CD8-positive, alpha-beta memory T cell (primary cell): ENCODE measurements at regions not wholly inside any gene's neighbourhood (a gene's known extent, or its start where the extent isn't known, plus 50 kb on each side); places are given as distances from the start of the nearest gene placed in this dataset.

Experiments
- CTCF ChIA-PET: fragments of 350-600 bp; sonication (Branson Sonifier 250); formaldehyde crosslinking; loops from one replicate; lab custom pipeline; 2021; ENCODE audit warnings: antibody characterized with exemption; lab: Charles Lee
- POLR2A ChIA-PET: fragments of 350-600 bp; sonication (Branson Sonifier 250); formaldehyde crosslinking; loops from one replicate; lab custom pipeline; 2021; ENCODE audit warnings: antibody characterized with exemption; lab: Charles Lee
- DNase-seq, 5 donors: peaks; one replicate each; pipeline versions ENCODE4 v3.0.0 to v3.0.0-alpha.2; 2020 to 2022; ENCODE audit warnings: mixed read lengths in 1 of 5
- H3K27ac ChIP-seq: one replicate; pipeline ENCODE4 v1.7.0; 2013; ENCODE audit warnings: low read depth, mild to moderate bottlenecking, low read length, moderate library complexity
- H3K27me3 ChIP-seq: 2 replicates; pipeline ENCODE4 v1.7.0; 2013; ENCODE audit warnings: low read length, mild to moderate bottlenecking; ENCODE audit not compliant: insufficient read depth, poor library complexity, severe bottlenecking
- H3K36me3 ChIP-seq: 2 replicates; pipeline ENCODE4 v1.7.0; 2013; ENCODE audit warnings: mild to moderate bottlenecking, low read length, moderate library complexity; ENCODE audit not compliant: insufficient read depth
- H3K4me1 ChIP-seq: 2 replicates; pipeline ENCODE4 v1.7.0; 2013; ENCODE audit warnings: mild to moderate bottlenecking, low read length, moderate library complexity; ENCODE audit not compliant: insufficient read depth
- H3K4me3 ChIP-seq: 2 replicates; pipeline ENCODE4 v1.7.0; 2013; ENCODE audit warnings: mild to moderate bottlenecking, low read length
- H3K9me3 ChIP-seq: 2 replicates; pipeline ENCODE4 v1.7.0; 2013; ENCODE audit warnings: mild to moderate bottlenecking, low read length
- H3K27ac Mint-ChIP-seq, 8 donors: one replicate each; pipeline ENCODE4 v1.8.0; 2020 to 2021; ENCODE audit warnings: mixed read lengths in 8 of 8, mild to moderate bottlenecking in 6 of 8, inconsistent platforms in 3 of 8, moderate library complexity in 3 of 8
- H3K27me3 Mint-ChIP-seq, 2 donors: one replicate each; pipeline ENCODE4 v1.8.0; 2020 to 2021; ENCODE audit warnings: mixed read lengths in 2 of 2, mild to moderate bottlenecking in 1 of 2, moderate library complexity in 1 of 2
- H3K36me3 Mint-ChIP-seq, 3 donors: one replicate each; pipeline ENCODE4 v1.8.0; 2020 to 2021; ENCODE audit warnings: mixed read lengths in 3 of 3, inconsistent platforms in 1 of 3, mild to moderate bottlenecking in 1 of 3
- H3K4me1 Mint-ChIP-seq, 3 donors: one replicate each; pipeline ENCODE4 v1.8.0; 2020 to 2021; ENCODE audit warnings: mixed read lengths in 3 of 3, inconsistent platforms in 1 of 3, mild to moderate bottlenecking in 1 of 3
- H3K4me3 Mint-ChIP-seq, 7 donors: one replicate each; pipeline ENCODE4 v1.8.0; 2020 to 2021; ENCODE audit warnings: mixed read lengths in 7 of 7, mild to moderate bottlenecking in 6 of 7, moderate library complexity in 4 of 7, inconsistent platforms in 2 of 7
- H3K9me3 Mint-ChIP-seq, 5 donors: one replicate each; pipeline ENCODE4 v1.8.0; 2020 to 2022; ENCODE audit warnings: mixed read lengths in 5 of 5, mild to moderate bottlenecking in 3 of 5, moderate library complexity in 2 of 5, inconsistent platforms in 1 of 5

GRCh38 chr2:241956521-241957110 lies 87.1 kb downstream of the RTP5 start:
- H3K27ac ChIP-seq, result no peak overlapping the region
- ChIA-PET POLR2A (no interaction called here), CTCF (no interaction called here)
- no peaks in the 10 kb centered on the region for H3K9me3 ChIP-seq
- no peak for DNase-seq
- Mint-ChIP-seq H3K9me3 (no peaks in the 10 kb centered on the region), H3K36me3 (peaks cover 5 to 25% (median 19%) of the 10 kb centered on the region in 3 donors), H3K27me3 (no peaks in the 10 kb centered on the region), H3K27ac (peak overlapping the region in 3 of 8 donors; percentile 31 to 74 (median 70)), H3K4me1 (peaks cover 0 to 3% (median 0%) of the 10 kb centered on the region in 3 donors), H3K4me3 (no peak overlapping the region)
- no peak overlapping the region for H3K4me3 ChIP-seq
- no peaks in the 10 kb centered on the region for H3K4me1 ChIP-seq
- no peaks in the 10 kb centered on the region for H3K36me3 ChIP-seq
- no peaks in the 10 kb centered on the region for H3K27me3 ChIP-seq

- H3K27me3 Mint-ChIP-seq, result no peaks in the 10 kb centered on the region
- Histone ChIP-seq H3K36me3 (no peaks in the 10 kb centered on the region), H3K4me3 (no peak overlapping the region), H3K27me3 (no peaks in the 10 kb centered on the region), H3K9me3 (no peaks in the 10 kb centered on the region), H3K4me1 (no peaks in the 10 kb centered on the region), H3K27ac (no peak overlapping the region)
- H3K36me3 Mint-ChIP-seq, result peaks cover 5 to 25% (median 21%) of the 10 kb centered on the region in 3 donors
- ChIA-PET CTCF (no interaction called here), POLR2A (no interaction called here)
- no peak for DNase-seq
- H3K9me3 Mint-ChIP-seq, result no peaks in the 10 kb centered on the region
- H3K4me3 Mint-ChIP-seq, result no peak overlapping the region
- H3K4me1 Mint-ChIP-seq, result peaks cover 4 to 7% (median 4%) of the 10 kb centered on the region in 3 donors
- peak overlapping the region in 1 of 8 donors; percentile 70 for H3K27ac Mint-ChIP-seq
These were observed 87.7 kb downstream of the RTP5 start for GRCh38 chr2:241957276-241957675.

- no peak overlapping the region for H3K4me3 ChIP-seq
- CTCF ChIA-PET, result interaction anchor here (0.9 to 1.9 kb wide), 2 partner anchors 8 to 62 kb away, joined by 3 to 9 read pairs; no protein-coding TSS in a partner anchor
- H3K9me3 ChIP-seq, result no peaks in the 10 kb centered on the region
- Mint-ChIP-seq H3K27me3 (no peaks in the 10 kb centered on the region), H3K9me3 (no peaks in the 10 kb centered on the region), H3K27ac (peak overlapping the region in 1 of 8 donors; percentile 77), H3K4me1 (peaks cover 7 to 11% (median 8%) of the 10 kb centered on the region in 3 donors), H3K4me3 (no peak overlapping the region), H3K36me3 (peaks cover 5 to 25% (median 21%) of the 10 kb centered on the region in 3 donors)
- POLR2A ChIA-PET, result no interaction called here
- H3K36me3 ChIP-seq, result no peaks in the 10 kb centered on the region
- no peak for DNase-seq
- no peak overlapping the region for H3K27ac ChIP-seq
- no peaks in the 10 kb centered on the region for H3K4me1 ChIP-seq
- H3K27me3 ChIP-seq, result no peaks in the 10 kb centered on the region
These were observed 89.5 kb downstream of the RTP5 start for GRCh38 chr2:241958818-241959545.

- no peak for DNase-seq
- H3K9me3 Mint-ChIP-seq, result no peaks in the 10 kb centered on the region
- Histone ChIP-seq H3K9me3 (no peaks in the 10 kb centered on the region), H3K4me1 (no peaks in the 10 kb centered on the region), H3K4me3 (no peak overlapping the region), H3K27me3 (no peaks in the 10 kb centered on the region), H3K36me3 (no peaks in the 10 kb centered on the region), H3K27ac (no peak overlapping the region)
- no peaks in the 10 kb centered on the region for H3K27me3 Mint-ChIP-seq
- peaks cover 7 to 12% (median 11%) of the 10 kb centered on the region in 3 donors for H3K4me1 Mint-ChIP-seq
- H3K36me3 Mint-ChIP-seq, result peaks cover 5 to 25% (median 21%) of the 10 kb centered on the region in 3 donors
- H3K4me3 Mint-ChIP-seq, result no peak overlapping the region
- no peak overlapping the region for H3K27ac Mint-ChIP-seq
- POLR2A ChIA-PET, result no interaction called here
- CTCF ChIA-PET, result interaction anchor here (0.8 to 1.9 kb wide), 3 partner anchors 9 to 61 kb away, joined by 3 to 9 read pairs (median 3); no protein-coding TSS in a partner anchor
These were observed 90.3 kb downstream of the RTP5 start for GRCh38 chr2:241959751-241960269.

GRCh38 chr2:241961454-241961853 lies 91.9 kb downstream of the RTP5 start:
- Histone ChIP-seq H3K9me3 (no peaks in the 10 kb centered on the region), H3K36me3 (no peaks in the 10 kb centered on the region), H3K4me3 (no peak overlapping the region), H3K27ac (no peak overlapping the region), H3K4me1 (peaks cover 12% of the 10 kb centered on the region), H3K27me3 (no peaks in the 10 kb centered on the region)
- peaks cover 5 to 21% (median 16%) of the 10 kb centered on the region in 3 donors for H3K36me3 Mint-ChIP-seq
- no peaks in the 10 kb centered on the region for H3K27me3 Mint-ChIP-seq
- H3K9me3 Mint-ChIP-seq, result no peaks in the 10 kb centered on the region
- no peak overlapping the region for H3K4me3 Mint-ChIP-seq
- H3K4me1 Mint-ChIP-seq, result peaks cover 20 to 26% (median 23%) of the 10 kb centered on the region in 3 donors
- peak overlapping the region in 2 of 8 donors; percentile 83 to 89 for H3K27ac Mint-ChIP-seq
- POLR2A ChIA-PET, result no interaction called here
- DNase-seq, result no peak
- CTCF ChIA-PET, result interaction anchor here (1.6 kb wide), 1 partner anchor 11 kb away, joined by 4 read pairs; no protein-coding TSS in a partner anchor

- no peak for DNase-seq
- no peaks in the 10 kb centered on the region for H3K36me3 ChIP-seq
- H3K27ac ChIP-seq, result no peak overlapping the region
- CTCF ChIA-PET, result interaction anchor here (1.0 kb wide), 1 partner anchor 13 kb away, joined by 4 read pairs; no protein-coding TSS in a partner anchor
- H3K4me3 Mint-ChIP-seq, result no peak overlapping the region
- no peaks in the 10 kb centered on the region for H3K9me3 ChIP-seq
- H3K27me3 Mint-ChIP-seq, result no peaks in the 10 kb centered on the region
- no peak overlapping the region for H3K4me3 ChIP-seq
- H3K36me3 Mint-ChIP-seq, result peaks cover 0 to 12% (median 9%) of the 10 kb centered on the region in 3 donors
- peaks cover 26 to 38% (median 27%) of the 10 kb centered on the region in 3 donors for H3K4me1 Mint-ChIP-seq
- peaks cover 19% of the 10 kb centered on the region for H3K4me1 ChIP-seq
- H3K9me3 Mint-ChIP-seq, result no peaks in the 10 kb centered on the region
- H3K27me3 ChIP-seq, result no peaks in the 10 kb centered on the region
- H3K27ac Mint-ChIP-seq, result peak overlapping the region in 3 of 8 donors; percentile 1 to 74 (median 47)
- POLR2A ChIA-PET, result interaction anchor here (0.8 kb wide), 1 partner anchor 21 kb away, joined by 4 read pairs; no protein-coding TSS in a partner anchor
These were observed 94.6 kb downstream of the RTP5 start for GRCh38 chr2:241964133-241964532.

- peaks cover 26 to 38% (median 27%) of the 10 kb centered on the region in 3 donors for H3K4me1 Mint-ChIP-seq
- Histone ChIP-seq H3K36me3 (no peaks in the 10 kb centered on the region), H3K27ac (no peak overlapping the region), H3K9me3 (no peaks in the 10 kb centered on the region), H3K27me3 (no peaks in the 10 kb centered on the region), H3K4me3 (peak overlapping the region; percentile 10), H3K4me1 (peaks cover 19% of the 10 kb centered on the region)
- peak; percentile 14 to 82 (median 63) for DNase-seq
- H3K36me3 Mint-ChIP-seq, result peaks cover 0 to 13% (median 9%) of the 10 kb centered on the region in 3 donors
- CTCF ChIA-PET, result interaction anchor here (1.1 to 1.7 kb wide), 2 partner anchors 15 to 34 kb away, joined by 3 to 7 read pairs; no protein-coding TSS in a partner anchor
- H3K27ac Mint-ChIP-seq, result peak overlapping the region; percentile 65 to 98 (median 88)
- H3K9me3 Mint-ChIP-seq, result no peaks in the 10 kb centered on the region
- peak overlapping the region; percentile 29 to 87 (median 80) for H3K4me3 Mint-ChIP-seq
- POLR2A ChIA-PET, result no interaction called here
- H3K27me3 Mint-ChIP-seq, result no peaks in the 10 kb centered on the region
These were observed 96.4 kb downstream of the RTP5 start for GRCh38 chr2:241965931-241966412.
